Caco-2 (cell line): ENCODE measurements at regions not wholly inside any gene's neighbourhood (a gene's known extent, or its start where the extent isn't known, plus 50 kb on each side); places are given as distances from the start of the nearest gene placed in this dataset.

Experiments used
- BruUV-seq: library from RNA; stranded (reverse); fragments of 400-500 nt; replicated peaks from 2 replicates; lab custom pipeline; 2021; lab: Mats Ljungman, UMichigan
- CTCF ChIA-PET: fragments of 300-600 bp; sonication (Branson Sonifier 250); formaldehyde crosslinking; loops from one replicate; lab custom pipeline; 2022; ENCODE audit warnings: antibody characterized with exemption; lab: Charles Lee
- POLR2A ChIA-PET: fragments of 300-600 bp; sonication (Branson Sonifier 250); formaldehyde crosslinking; loops from one replicate; lab custom pipeline; 2022; ENCODE audit warnings: antibody characterized with exemption; lab: Charles Lee
- DNase-seq, 2 experiments: peaks; one replicate each; pipeline versions ENCODE4 v3.0.0 to v3.0.0-alpha.2; 2020 to 2022
- H3K27me3 ChIP-seq: replicated peaks from 2 replicates; pipeline ENCODE4 v1.6.0; 2011; ENCODE audit warnings: low read length; ENCODE audit not compliant: control insufficient read depth, insufficient read depth
- H3K36me3 ChIP-seq: 2 replicates; pipeline ENCODE4 v1.5.1; 2011; ENCODE audit warnings: low read length; ENCODE audit not compliant: control insufficient read depth, insufficient read depth
- H3K4me1 ChIP-seq: fragments of 250-450 bp; sonication (Bioruptor Pico); 2 replicates; pipeline ENCODE4 v1.5.1; 2020; ENCODE audit warnings: mild to moderate bottlenecking
- H3K4me3 ChIP-seq: 2 replicates; pipeline ENCODE4 v1.5.1; 2011; ENCODE audit warnings: low read depth, mild to moderate bottlenecking, control low read depth, low read length
- H3K9me3 ChIP-seq: fragments of 250-450 bp; sonication (Bioruptor Pico); 2 replicates; pipeline ENCODE4 v1.5.1; 2020; ENCODE audit warnings: mild to moderate bottlenecking, moderate library complexity
- H3K27ac Mint-ChIP-seq: one replicate; pipeline ENCODE4 v1.8.0; 2022; ENCODE audit warnings: mixed read lengths; ENCODE audit not compliant: unreplicated experiment
- H3K27me3 Mint-ChIP-seq: one replicate; pipeline ENCODE4 v1.8.0; 2022; ENCODE audit warnings: mixed read lengths; ENCODE audit not compliant: insufficient read depth, unreplicated experiment
- H3K36me3 Mint-ChIP-seq: one replicate; pipeline ENCODE4 v1.8.0; 2022; ENCODE audit warnings: mild to moderate bottlenecking, mixed read lengths; ENCODE audit not compliant: insufficient read depth, unreplicated experiment
- H3K4me1 Mint-ChIP-seq: one replicate; pipeline ENCODE4 v1.8.0; 2022; ENCODE audit warnings: low read depth, mixed read lengths; ENCODE audit not compliant: unreplicated experiment
- H3K4me3 Mint-ChIP-seq: one replicate; pipeline ENCODE4 v1.8.0; 2022; ENCODE audit warnings: mild to moderate bottlenecking, moderate library complexity, mixed read lengths; ENCODE audit not compliant: unreplicated experiment
- H3K9me3 Mint-ChIP-seq: one replicate; pipeline ENCODE4 v1.8.0; 2022; ENCODE audit warnings: mixed read lengths; ENCODE audit not compliant: unreplicated experiment
- CTCF ChIP-seq, 2 experiments: fragments of 200-600 bp in 1 of 2; IDR thresholded peaks; 1 replicate in 1 of 2; 2 replicates in 1 of 2; pipeline versions ENCODE4 v1.5.1 to v1.8.0; 2011 to 2022; ENCODE audit warnings: antibody characterized with exemption in 1 of 2, control low read depth in 1 of 2, inconsistent platforms in 1 of 2, low read depth in 1 of 2, low read length in 1 of 2, mild to moderate bottlenecking in 1 of 2, moderate library complexity in 1 of 2; ENCODE audit not compliant: insufficient read depth in 1 of 2, severe bottlenecking in 1 of 2, unreplicated experiment in 1 of 2
- intact Hi-C: fragments of 100-400 bp; cut with micrococcal nuclease; formaldehyde crosslinking; loops from one replicate; pipeline ENCODE4 v1.10.0; 2022; ENCODE audit not compliant: unreplicated experiment

GRCh38 chr1:42035830-42036604, 117.2 kb upstream of the GUCA2B start:
- peak; percentile 90 to 92 for DNase-seq
- POLR2A ChIA-PET = no interaction called here
- H3K36me3 ChIP-seq = no peaks in the 10 kb centered on the region
- Mint-ChIP-seq H3K27ac (no peak overlapping the region), H3K9me3 (no peaks in the 10 kb centered on the region), H3K4me3 (peak overlapping the region; percentile 67), H3K36me3 (no peaks in the 10 kb centered on the region), H3K4me1 (no peaks in the 10 kb centered on the region), H3K27me3 (peaks cover 12% of the 10 kb centered on the region)
- no peak for TF ChIP-seq CTCF (IDR thresholded peaks at IDR 0.05; ENCODE audit: insufficient read depth in 1 of 2, low read depth in 1 of 2, low read length in 1 of 2, severe bottlenecking in 1 of 2, unreplicated experiment in 1 of 2)
- CTCF ChIA-PET = interaction anchor here (0.6 to 0.7 kb wide), 2 partner anchors 309 to 394 kb away, joined by 4 to 5 read pairs; no protein-coding TSS in a partner anchor
- no peaks in the 10 kb centered on the region; the same call in 1 of the 2 replicates for H3K27me3 ChIP-seq
- H3K4me3 ChIP-seq = peak overlapping the region; percentile 48
- no peaks in the 10 kb centered on the region for H3K9me3 ChIP-seq
- H3K4me1 ChIP-seq = no peaks in the 10 kb centered on the region; the same call in 1 of the 2 replicates
- intact Hi-C loops = no loop called here
- BruUV-seq = no TSS peak

- Histone ChIP-seq H3K27me3 (no peaks in the 10 kb centered on the region; the same call in 1 of the 2 replicates), H3K9me3 (no peaks in the 10 kb centered on the region), H3K4me1 (no peaks in the 10 kb centered on the region; the same call in 1 of the 2 replicates), H3K36me3 (no peaks in the 10 kb centered on the region), H3K4me3 (peak overlapping the region; percentile 48)
- peak; percentile 25 to 38 for DNase-seq
- no peak overlapping the region for H3K27ac Mint-ChIP-seq
- BruUV-seq = no TSS peak
- CTCF ChIA-PET = interaction anchor here (0.6 to 0.7 kb wide), 2 partner anchors 308 to 395 kb away, joined by 4 to 5 read pairs; no protein-coding TSS in a partner anchor
- H3K4me3 Mint-ChIP-seq = peak overlapping the region; percentile 67
- H3K36me3 Mint-ChIP-seq = no peaks in the 10 kb centered on the region
- H3K4me1 Mint-ChIP-seq = no peaks in the 10 kb centered on the region
- POLR2A ChIA-PET = no interaction called here
- H3K9me3 Mint-ChIP-seq = no peaks in the 10 kb centered on the region
- peaks cover 13% of the 10 kb centered on the region for H3K27me3 Mint-ChIP-seq
- TF ChIP-seq CTCF (IDR thresholded peaks at IDR 0.05; ENCODE audit: insufficient read depth in 1 of 2, low read depth in 1 of 2, low read length in 1 of 2, severe bottlenecking in 1 of 2, unreplicated experiment in 1 of 2) = no peak
- intact Hi-C loops = no loop called here
Measured at GRCh38 chr1:42035205-42035829, 116.6 kb upstream of the HIVEP3 start.

- Mint-ChIP-seq H3K9me3 (no peaks in the 10 kb centered on the region), H3K36me3 (no peaks in the 10 kb centered on the region), H3K4me1 (no peaks in the 10 kb centered on the region), H3K4me3 (peak overlapping the region; percentile 67), H3K27ac (no peak overlapping the region), H3K27me3 (peaks cover 13% of the 10 kb centered on the region)
- no peaks in the 10 kb centered on the region; the same call in 1 of the 2 replicates for H3K27me3 ChIP-seq
- ChIA-PET POLR2A (no interaction called here), CTCF (no interaction called here)
- intact Hi-C loops = no loop called here
- H3K9me3 ChIP-seq = no peaks in the 10 kb centered on the region
- no peak for DNase-seq
- no peaks in the 10 kb centered on the region; the same call in 1 of the 2 replicates for H3K4me1 ChIP-seq
- H3K36me3 ChIP-seq = no peaks in the 10 kb centered on the region
- no peak overlapping the region for H3K4me3 ChIP-seq
- no peak for TF ChIP-seq CTCF (IDR thresholded peaks at IDR 0.05; ENCODE audit: insufficient read depth in 1 of 2, low read depth in 1 of 2, low read length in 1 of 2, severe bottlenecking in 1 of 2, unreplicated experiment in 1 of 2)
- no TSS peak for BruUV-seq
Measured at GRCh38 chr1:42034426-42034825, 115.7 kb upstream of the HIVEP3 start.
